Gastrocnemius medialis (tissue), 4 donors: ENCODE measurements at regions not wholly inside any gene's neighbourhood (a gene's known extent, or its start where the extent isn't known, plus 50 kb on each side); places are given as distances from the start of the nearest gene placed in this dataset.

ENCODE experiments used
- ATAC-seq, 2 donors: fragments of 150-250 bp; one replicate each; pipeline ENCODE4 v1.9.1; 2016
- DNase-seq, 2 donors: peaks; one replicate each; pipeline ENCODE4 v3.0.0-alpha.2; 2019
- H3K27ac ChIP-seq, 4 donors: fragments of 200-600 bp; sonication (generic); 1 replicate in 1 of 4; 2 replicates in 3 of 4; pipeline ENCODE4 v1.5.1; 2016 to 2018; ENCODE audit warnings: mild to moderate bottlenecking in 2 of 4, moderate library complexity in 1 of 4
- H3K27me3 ChIP-seq, 3 donors: fragments of 200-600 bp; sonication (generic) in 2 of 3; 1 replicate in 1 of 3; 2 replicates in 2 of 3; pipeline versions ENCODE4 v1.5.1 to v1.6.0; 2016 to 2019; ENCODE audit warnings: mild to moderate bottlenecking in 1 of 3, moderate library complexity in 1 of 3
- H3K36me3 ChIP-seq, 2 donors: fragments of 200-600 bp; sonication (generic) in 1 of 2; one replicate each; pipeline ENCODE4 v1.5.1; 2017 to 2018
- H3K4me1 ChIP-seq, 2 donors: fragments of 200-600 bp; sonication (generic) in 1 of 2; one replicate each; pipeline ENCODE4 v1.5.1; 2016 to 2017; ENCODE audit warnings: mild to moderate bottlenecking in 2 of 2
- H3K4me3 ChIP-seq, 4 donors: fragments of 200-600 bp; sonication (generic) in 3 of 4; 1 replicate in 1 of 4; 2 replicates in 3 of 4; pipeline ENCODE4 v1.5.1; 2016 to 2019; ENCODE audit warnings: mild to moderate bottlenecking in 2 of 4
- H3K9me3 ChIP-seq, 3 donors: fragments of 200-600 bp; sonication (generic) in 2 of 3; 1 replicate in 1 of 3; 2 replicates in 2 of 3; pipeline ENCODE4 v1.5.1; 2016 to 2019
- POLR2A ChIP-seq, 2 donors: fragments of 450-650 bp; IDR thresholded peaks; one replicate each; pipeline ENCODE4 v1.6.1; 2017; ENCODE audit warnings: antibody characterized with exemption in 2 of 2, mild to moderate bottlenecking in 2 of 2, moderate library complexity in 2 of 2
- in situ Hi-C, 4 donors: fragments of 200-750 bp; cut with MboI; loops; one replicate each; pipeline versions ENCODE4 v1.15.0 to v1.8.0; 2017; ENCODE audit warnings: low sequenced_read_pairs in 4 of 4
- intact Hi-C: fragments of 100-400 bp; cut with DNase I; formaldehyde crosslinking; loops from one replicate; pipeline ENCODE4 v1.15.1; 2023; ENCODE audit warnings: low total_unique reads
- TF ChIP-seq, protein P1 (sequence below), 5 experiments: fragments of 450-650 bp in 3 of 5; fragments of 200-600 bp in 2 of 5; sonication (generic) in 2 of 5; IDR thresholded peaks in 4 of 5; conservative IDR thresholded peaks in 1 of 5; 1 replicate in 4 of 5; 2 replicates in 1 of 5; pipeline ENCODE4 v1.5.1; 2016 to 2019; ENCODE audit warnings: antibody characterized with exemption in 5 of 5, mild to moderate bottlenecking in 3 of 5, moderate library complexity in 3 of 5

DNA sequence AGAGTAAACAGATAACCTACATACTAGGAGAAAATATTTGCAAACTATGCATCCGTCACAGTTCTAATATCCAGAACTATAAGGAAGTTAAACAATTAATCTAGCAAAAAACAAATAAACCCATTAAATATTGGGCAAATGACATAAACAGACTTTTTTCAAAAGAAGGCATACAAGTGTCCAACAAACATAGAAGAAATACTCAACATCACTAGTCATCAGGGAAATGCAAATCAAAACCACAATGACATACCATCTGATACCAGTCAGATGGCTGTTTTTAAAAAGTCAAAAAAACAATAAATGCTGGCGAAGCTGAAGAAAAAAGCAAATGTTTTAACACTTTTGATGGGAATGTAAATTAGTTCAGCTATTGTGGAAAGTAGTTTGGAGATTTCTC, 1117.7 kb upstream of the MAP3K7 start:
- ATAC-seq (no peak), DNase-seq (no peak)
- TF ChIP-seq, protein P1, sequence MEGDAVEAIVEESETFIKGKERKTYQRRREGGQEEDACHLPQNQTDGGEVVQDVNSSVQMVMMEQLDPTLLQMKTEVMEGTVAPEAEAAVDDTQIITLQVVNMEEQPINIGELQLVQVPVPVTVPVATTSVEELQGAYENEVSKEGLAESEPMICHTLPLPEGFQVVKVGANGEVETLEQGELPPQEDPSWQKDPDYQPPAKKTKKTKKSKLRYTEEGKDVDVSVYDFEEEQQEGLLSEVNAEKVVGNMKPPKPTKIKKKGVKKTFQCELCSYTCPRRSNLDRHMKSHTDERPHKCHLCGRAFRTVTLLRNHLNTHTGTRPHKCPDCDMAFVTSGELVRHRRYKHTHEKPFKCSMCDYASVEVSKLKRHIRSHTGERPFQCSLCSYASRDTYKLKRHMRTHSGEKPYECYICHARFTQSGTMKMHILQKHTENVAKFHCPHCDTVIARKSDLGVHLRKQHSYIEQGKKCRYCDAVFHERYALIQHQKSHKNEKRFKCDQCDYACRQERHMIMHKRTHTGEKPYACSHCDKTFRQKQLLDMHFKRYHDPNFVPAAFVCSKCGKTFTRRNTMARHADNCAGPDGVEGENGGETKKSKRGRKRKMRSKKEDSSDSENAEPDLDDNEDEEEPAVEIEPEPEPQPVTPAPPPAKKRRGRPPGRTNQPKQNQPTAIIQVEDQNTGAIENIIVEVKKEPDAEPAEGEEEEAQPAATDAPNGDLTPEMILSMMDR (IDR thresholded peaks at IDR 0.05 in 4 of 5, conservative IDR thresholded peaks at IDR 0.05 in 1 of 5) = no peak
- no peak for TF ChIP-seq POLR2A (IDR thresholded peaks at IDR 0.05)
- Histone ChIP-seq H3K27me3 (no peaks in the 10 kb centered on the region), H3K27ac (no peak overlapping the region), H3K36me3 (no peaks in the 10 kb centered on the region), H3K4me3 (no peak overlapping the region), H3K9me3 (no peaks in the 10 kb centered on the region), H3K4me1 (no peaks in the 10 kb centered on the region)
- in situ Hi-C loops = no loop called here
- intact Hi-C loops = no loop called here

DNA sequence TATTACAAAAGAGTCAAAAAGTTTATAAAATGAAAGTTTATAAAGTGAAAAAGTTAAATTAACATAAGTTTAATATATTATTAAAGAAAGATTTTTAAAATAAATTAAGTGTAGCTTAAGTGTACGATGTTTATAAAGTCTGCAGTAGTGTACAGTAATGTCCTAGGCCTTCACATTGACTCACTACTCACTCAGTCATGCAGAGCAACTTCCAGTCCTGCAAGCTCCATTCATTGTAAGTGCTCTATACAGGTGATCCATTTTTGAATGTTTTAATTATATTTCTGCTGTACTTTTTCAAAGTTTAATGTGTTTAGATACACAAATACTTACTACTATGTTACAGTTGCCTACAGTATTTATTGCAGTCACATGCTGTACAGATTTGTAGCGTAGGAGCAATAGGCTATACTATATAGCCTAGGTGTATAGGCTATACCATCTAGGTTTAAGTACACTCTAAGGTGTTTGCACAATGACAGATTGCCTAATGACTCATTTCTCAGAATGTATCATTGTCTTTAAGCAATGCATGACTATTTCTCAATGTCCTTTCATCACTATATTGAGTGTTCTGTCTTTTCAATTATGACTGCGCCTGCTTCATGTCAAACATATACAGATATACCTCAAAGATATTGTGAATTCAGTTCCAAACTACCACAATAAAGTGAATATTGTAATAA, 1110.3 kb upstream of the MAP3K7 start:
- TF ChIP-seq POLR2A (IDR thresholded peaks at IDR 0.05) = no peak
- TF ChIP-seq, protein P1 (IDR thresholded peaks at IDR 0.05 in 4 of 5, conservative IDR thresholded peaks at IDR 0.05 in 1 of 5) = no peak
- H3K27ac ChIP-seq = no peak overlapping the region
- no peaks in the 10 kb centered on the region for H3K9me3 ChIP-seq
- in situ Hi-C loops (no loop called here), intact Hi-C loops (no loop called here)
- H3K27me3 ChIP-seq = no peaks in the 10 kb centered on the region
- ATAC-seq = no peak
- no peaks in the 10 kb centered on the region for H3K36me3 ChIP-seq
- no peak overlapping the region for H3K4me3 ChIP-seq
- DNase-seq = no peak
- no peaks in the 10 kb centered on the region for H3K4me1 ChIP-seq

DNA sequence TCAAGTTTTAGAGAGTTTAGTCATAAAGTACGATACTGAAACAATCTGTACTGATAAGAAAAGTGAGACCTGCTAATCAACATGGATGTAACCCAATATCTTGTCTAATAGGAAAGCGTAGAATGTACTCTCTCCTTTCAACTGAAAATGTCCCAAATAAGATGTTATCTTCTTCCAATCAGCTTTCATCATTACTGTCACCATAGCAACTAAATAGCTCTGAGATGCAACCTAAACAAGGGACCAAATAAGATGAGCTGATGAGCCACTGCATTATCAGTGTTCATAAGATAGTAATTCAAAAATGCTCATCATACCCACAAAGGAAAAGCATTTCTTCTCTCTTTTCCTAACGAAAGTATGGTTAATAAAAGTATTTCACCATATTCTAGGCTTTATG, 1108.3 kb upstream of the MAP3K7 start:
- Histone ChIP-seq H3K9me3 (no peaks in the 10 kb centered on the region), H3K4me1 (no peaks in the 10 kb centered on the region), H3K27ac (no peak overlapping the region), H3K27me3 (no peaks in the 10 kb centered on the region), H3K4me3 (no peak overlapping the region), H3K36me3 (no peaks in the 10 kb centered on the region)
- no peak for TF ChIP-seq POLR2A (IDR thresholded peaks at IDR 0.05)
- TF ChIP-seq, protein P1 (IDR thresholded peaks at IDR 0.05 in 4 of 5, conservative IDR thresholded peaks at IDR 0.05 in 1 of 5) = no peak
- DNase-seq (no peak), ATAC-seq (no peak)
- in situ Hi-C loops (no loop called here), intact Hi-C loops (no loop called here)

DNA sequence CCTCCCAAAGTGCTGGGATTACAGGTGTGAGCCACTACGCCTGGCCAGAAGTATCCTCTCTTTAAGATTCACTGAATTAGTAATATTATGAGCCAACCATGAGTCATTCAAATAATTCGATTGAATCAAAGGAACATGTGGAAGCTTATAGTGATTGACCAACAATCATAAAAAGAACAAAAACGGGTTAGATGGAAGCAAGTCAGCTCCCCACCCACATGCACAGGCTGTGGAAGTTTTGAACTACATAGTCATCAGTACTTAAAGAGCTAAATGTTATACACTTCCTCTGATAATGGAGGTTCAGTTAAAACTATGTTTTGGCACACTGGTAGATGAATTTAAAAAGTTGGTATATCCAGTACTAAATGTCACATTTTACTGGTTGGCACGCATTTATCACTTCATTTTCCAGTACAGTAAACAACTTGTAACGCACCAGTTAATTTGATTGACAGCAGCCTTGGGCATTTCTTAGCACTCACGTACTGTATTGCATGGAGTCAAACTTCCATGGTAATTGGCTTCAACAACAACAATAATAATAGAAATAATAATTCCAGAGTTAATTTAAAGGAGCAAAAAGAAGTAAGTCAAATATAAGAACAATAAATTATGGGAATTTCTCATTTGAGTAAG, 1107.3 kb upstream of the MAP3K7 start:
- no peak for DNase-seq
- no peak for TF ChIP-seq POLR2A (IDR thresholded peaks at IDR 0.05)
- TF ChIP-seq, protein P1 (IDR thresholded peaks at IDR 0.05 in 4 of 5, conservative IDR thresholded peaks at IDR 0.05 in 1 of 5) = no peak
- H3K27ac ChIP-seq = no peak overlapping the region
- no peaks in the 10 kb centered on the region for H3K27me3 ChIP-seq
- in situ Hi-C loops = no loop called here
- no peaks in the 10 kb centered on the region for H3K9me3 ChIP-seq
- H3K36me3 ChIP-seq = no peaks in the 10 kb centered on the region
- H3K4me3 ChIP-seq = no peak overlapping the region
- no peak for ATAC-seq
- intact Hi-C loops = no loop called here
- H3K4me1 ChIP-seq = no peaks in the 10 kb centered on the region
